ENCODE measurements at regions not wholly inside any gene's neighbourhood (a gene's known extent, or its start where the extent isn't known, plus 50 kb on each side); places are given as distances from the start of the nearest gene placed in this dataset.

DNA sequence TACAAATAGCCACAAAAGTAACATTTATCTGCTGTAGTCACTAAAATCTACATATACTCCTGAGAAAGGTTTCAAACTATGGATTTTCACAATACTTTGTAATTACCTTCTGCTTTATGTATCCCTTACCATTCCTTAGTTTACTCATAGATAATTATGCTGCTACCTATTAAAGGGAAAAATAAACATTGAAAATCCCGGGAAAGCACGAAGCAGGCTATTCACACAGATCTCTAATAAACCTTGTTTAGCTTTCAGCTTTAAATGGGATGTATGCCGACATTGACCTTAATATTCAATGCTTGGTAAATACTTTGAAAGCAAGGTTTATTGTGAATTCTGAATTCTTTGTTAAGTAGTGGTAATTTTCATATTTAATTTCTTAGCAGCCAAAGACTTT lies 58.5 kb upstream of the SMIM30 start:
- TF ChIP-seq POLR2A (IDR thresholded peaks at IDR 0.05): no peak
- TF ChIP-seq, protein P1, sequence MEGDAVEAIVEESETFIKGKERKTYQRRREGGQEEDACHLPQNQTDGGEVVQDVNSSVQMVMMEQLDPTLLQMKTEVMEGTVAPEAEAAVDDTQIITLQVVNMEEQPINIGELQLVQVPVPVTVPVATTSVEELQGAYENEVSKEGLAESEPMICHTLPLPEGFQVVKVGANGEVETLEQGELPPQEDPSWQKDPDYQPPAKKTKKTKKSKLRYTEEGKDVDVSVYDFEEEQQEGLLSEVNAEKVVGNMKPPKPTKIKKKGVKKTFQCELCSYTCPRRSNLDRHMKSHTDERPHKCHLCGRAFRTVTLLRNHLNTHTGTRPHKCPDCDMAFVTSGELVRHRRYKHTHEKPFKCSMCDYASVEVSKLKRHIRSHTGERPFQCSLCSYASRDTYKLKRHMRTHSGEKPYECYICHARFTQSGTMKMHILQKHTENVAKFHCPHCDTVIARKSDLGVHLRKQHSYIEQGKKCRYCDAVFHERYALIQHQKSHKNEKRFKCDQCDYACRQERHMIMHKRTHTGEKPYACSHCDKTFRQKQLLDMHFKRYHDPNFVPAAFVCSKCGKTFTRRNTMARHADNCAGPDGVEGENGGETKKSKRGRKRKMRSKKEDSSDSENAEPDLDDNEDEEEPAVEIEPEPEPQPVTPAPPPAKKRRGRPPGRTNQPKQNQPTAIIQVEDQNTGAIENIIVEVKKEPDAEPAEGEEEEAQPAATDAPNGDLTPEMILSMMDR (IDR thresholded peaks at IDR 0.05): no peak

All from uterus (tissue), 2 donors.